ENCODE measurements at regions not wholly inside any gene's neighbourhood (a gene's known extent, or its start where the extent isn't known, plus 50 kb on each side); places are given as distances from the start of the nearest gene placed in this dataset.

- Mint-ChIP-seq H3K27ac (no peak overlapping the region), H3K4me3 (no peak overlapping the region), H3K27me3 (ENCODE audit: low read depth, poor library complexity) (peaks cover 4% of the 10 kb centered on the region), H3K4me1 (peaks cover 5% of the 10 kb centered on the region), H3K9me3 (peaks cover 23% of the 10 kb centered on the region), H3K36me3 (ENCODE audit: low read depth) (no peaks in the 10 kb centered on the region)
- TF ChIP-seq, protein P1, sequence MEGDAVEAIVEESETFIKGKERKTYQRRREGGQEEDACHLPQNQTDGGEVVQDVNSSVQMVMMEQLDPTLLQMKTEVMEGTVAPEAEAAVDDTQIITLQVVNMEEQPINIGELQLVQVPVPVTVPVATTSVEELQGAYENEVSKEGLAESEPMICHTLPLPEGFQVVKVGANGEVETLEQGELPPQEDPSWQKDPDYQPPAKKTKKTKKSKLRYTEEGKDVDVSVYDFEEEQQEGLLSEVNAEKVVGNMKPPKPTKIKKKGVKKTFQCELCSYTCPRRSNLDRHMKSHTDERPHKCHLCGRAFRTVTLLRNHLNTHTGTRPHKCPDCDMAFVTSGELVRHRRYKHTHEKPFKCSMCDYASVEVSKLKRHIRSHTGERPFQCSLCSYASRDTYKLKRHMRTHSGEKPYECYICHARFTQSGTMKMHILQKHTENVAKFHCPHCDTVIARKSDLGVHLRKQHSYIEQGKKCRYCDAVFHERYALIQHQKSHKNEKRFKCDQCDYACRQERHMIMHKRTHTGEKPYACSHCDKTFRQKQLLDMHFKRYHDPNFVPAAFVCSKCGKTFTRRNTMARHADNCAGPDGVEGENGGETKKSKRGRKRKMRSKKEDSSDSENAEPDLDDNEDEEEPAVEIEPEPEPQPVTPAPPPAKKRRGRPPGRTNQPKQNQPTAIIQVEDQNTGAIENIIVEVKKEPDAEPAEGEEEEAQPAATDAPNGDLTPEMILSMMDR (IDR thresholded peaks at IDR 0.05): no peak
- no peak for DNase-seq
Measured at GRCh38 chr13:47100214-47100853, 203.5 kb upstream of the HTR2A start.

GRCh38 chr13:47094734-47095434, 198.0 kb upstream of the HTR2A start:
- Mint-ChIP-seq H3K36me3 (ENCODE audit: low read depth) (no peaks in the 10 kb centered on the region), H3K9me3 (no peaks in the 10 kb centered on the region), H3K27ac (no peak overlapping the region), H3K4me3 (no peak overlapping the region), H3K4me1 (peaks cover 4% of the 10 kb centered on the region), H3K27me3 (ENCODE audit: low read depth, poor library complexity) (peaks cover 4% of the 10 kb centered on the region)
- no peak for DNase-seq
- TF ChIP-seq, protein P1 (IDR thresholded peaks at IDR 0.05): no peak

GRCh38 chr13:47092202-47092601, 195.3 kb upstream of the HTR2A start:
- Mint-ChIP-seq H3K36me3 (ENCODE audit: low read depth) (no peaks in the 10 kb centered on the region), H3K4me1 (no peaks in the 10 kb centered on the region), H3K27ac (no peak overlapping the region), H3K27me3 (ENCODE audit: low read depth, poor library complexity) (peaks cover 4% of the 10 kb centered on the region), H3K9me3 (no peaks in the 10 kb centered on the region), H3K4me3 (no peak overlapping the region)
- TF ChIP-seq, protein P1 (IDR thresholded peaks at IDR 0.05): no peak
- DNase-seq: no peak

GRCh38 chr13:47087841-47088240, 191.0 kb upstream of the HTR2A start:
- no peaks in the 10 kb centered on the region for H3K9me3 Mint-ChIP-seq
- no peak overlapping the region for H3K27ac Mint-ChIP-seq
- no peak for DNase-seq
- no peaks in the 10 kb centered on the region for H3K27me3 Mint-ChIP-seq (ENCODE audit: low read depth, poor library complexity)
- H3K36me3 Mint-ChIP-seq (ENCODE audit: low read depth): no peaks in the 10 kb centered on the region
- TF ChIP-seq, protein P1 (IDR thresholded peaks at IDR 0.05): no peak
- no peaks in the 10 kb centered on the region for H3K4me1 Mint-ChIP-seq
- H3K4me3 Mint-ChIP-seq: no peak overlapping the region

DNA sequence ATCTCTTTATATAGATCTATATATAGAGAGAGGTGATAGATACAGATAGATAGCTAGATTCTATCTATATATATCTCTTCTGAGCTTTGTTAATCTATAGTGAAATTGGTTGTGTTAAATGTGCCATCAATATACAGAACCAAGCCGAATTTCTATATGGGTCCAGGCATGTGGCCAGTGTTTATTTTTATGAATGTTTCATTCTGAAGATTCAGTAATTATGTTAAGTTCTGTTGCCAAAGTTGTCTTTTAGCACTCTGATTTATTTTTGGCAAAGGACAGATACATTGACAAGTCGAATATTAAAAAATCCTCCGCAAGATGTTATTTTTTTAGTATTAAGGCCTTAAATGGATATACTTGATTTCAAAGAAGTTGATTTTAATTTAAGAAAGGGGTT, 190.4 kb upstream of the HTR2A start:
- no peaks in the 10 kb centered on the region for H3K36me3 Mint-ChIP-seq (ENCODE audit: low read depth)
- H3K9me3 Mint-ChIP-seq: no peaks in the 10 kb centered on the region
- no peak overlapping the region for H3K27ac Mint-ChIP-seq
- H3K4me1 Mint-ChIP-seq: no peaks in the 10 kb centered on the region
- TF ChIP-seq, protein P1 (IDR thresholded peaks at IDR 0.05): no peak
- DNase-seq: no peak
- no peaks in the 10 kb centered on the region for H3K27me3 Mint-ChIP-seq (ENCODE audit: low read depth, poor library complexity)
- H3K4me3 Mint-ChIP-seq: no peak overlapping the region

DNA sequence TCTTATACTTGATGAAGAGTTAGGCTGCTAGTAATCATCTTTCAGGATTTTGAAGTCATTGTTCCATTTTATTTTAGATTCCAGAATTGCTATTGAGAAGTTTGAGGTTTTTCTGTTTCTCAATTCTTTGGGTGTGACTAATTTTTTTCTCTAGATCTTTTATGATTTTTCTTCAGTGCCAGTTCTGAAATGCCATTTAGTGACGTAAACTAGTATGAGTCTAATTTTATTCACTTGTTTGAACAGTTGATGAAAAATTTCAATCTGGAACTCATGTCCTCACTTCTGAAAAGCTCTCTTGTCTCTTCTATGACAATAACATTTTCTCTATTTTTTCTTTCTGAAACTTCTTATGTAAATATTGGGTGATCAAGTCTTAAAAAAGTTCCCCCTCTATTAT, 188.5 kb upstream of the HTR2A start:
- no peak overlapping the region for H3K4me3 Mint-ChIP-seq
- H3K4me1 Mint-ChIP-seq: no peaks in the 10 kb centered on the region
- no peak for DNase-seq
- H3K36me3 Mint-ChIP-seq (ENCODE audit: low read depth): no peaks in the 10 kb centered on the region
- H3K27me3 Mint-ChIP-seq (ENCODE audit: low read depth, poor library complexity): no peaks in the 10 kb centered on the region
- H3K27ac Mint-ChIP-seq: no peak overlapping the region
- TF ChIP-seq, protein P1 (IDR thresholded peaks at IDR 0.05): no peak
- H3K9me3 Mint-ChIP-seq: no peaks in the 10 kb centered on the region

All from nephron progenitor cell (in vitro differentiated cells).